AG09319 (cell line): ENCODE measurements at regions not wholly inside any gene's neighbourhood (a gene's known extent, or its start where the extent isn't known, plus 50 kb on each side); places are given as distances from the start of the nearest gene placed in this dataset.

ENCODE experiments used
- DNase-seq: peaks from one replicate; pipeline ENCODE4 v3.0.0-alpha.2; 2010; ENCODE audit warnings: low read depth; ENCODE audit errors: extremely low read depth
- CTCF ChIP-seq: IDR thresholded peaks from 2 replicates; pipeline ENCODE4 v1.5.1; 2011; ENCODE audit warnings: low read depth, mild to moderate bottlenecking, inconsistent platforms, low read length, moderate library complexity

DNA sequence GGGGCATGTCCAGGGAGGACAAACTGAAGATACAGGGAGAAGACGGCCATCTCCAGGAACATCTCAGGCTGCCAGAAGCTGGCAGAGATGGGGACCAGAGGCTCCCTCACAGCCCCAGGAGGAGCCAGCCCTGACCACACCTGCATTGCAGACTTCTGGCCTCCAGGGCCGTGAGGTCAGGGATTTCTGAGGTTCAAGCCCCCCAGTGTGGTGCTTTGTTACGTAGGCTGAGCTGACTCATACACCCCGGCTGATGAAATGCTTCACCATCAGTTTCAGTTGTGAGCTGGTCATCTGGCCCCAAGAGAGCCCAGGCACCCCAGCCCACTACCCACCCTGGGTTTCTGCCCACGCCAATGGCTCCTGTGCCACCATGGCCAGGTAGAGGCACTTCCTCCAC lies 106.4 kb downstream of the SIK1 start:
- TF ChIP-seq CTCF: no peak
- DNase-seq: no peak

DNA sequence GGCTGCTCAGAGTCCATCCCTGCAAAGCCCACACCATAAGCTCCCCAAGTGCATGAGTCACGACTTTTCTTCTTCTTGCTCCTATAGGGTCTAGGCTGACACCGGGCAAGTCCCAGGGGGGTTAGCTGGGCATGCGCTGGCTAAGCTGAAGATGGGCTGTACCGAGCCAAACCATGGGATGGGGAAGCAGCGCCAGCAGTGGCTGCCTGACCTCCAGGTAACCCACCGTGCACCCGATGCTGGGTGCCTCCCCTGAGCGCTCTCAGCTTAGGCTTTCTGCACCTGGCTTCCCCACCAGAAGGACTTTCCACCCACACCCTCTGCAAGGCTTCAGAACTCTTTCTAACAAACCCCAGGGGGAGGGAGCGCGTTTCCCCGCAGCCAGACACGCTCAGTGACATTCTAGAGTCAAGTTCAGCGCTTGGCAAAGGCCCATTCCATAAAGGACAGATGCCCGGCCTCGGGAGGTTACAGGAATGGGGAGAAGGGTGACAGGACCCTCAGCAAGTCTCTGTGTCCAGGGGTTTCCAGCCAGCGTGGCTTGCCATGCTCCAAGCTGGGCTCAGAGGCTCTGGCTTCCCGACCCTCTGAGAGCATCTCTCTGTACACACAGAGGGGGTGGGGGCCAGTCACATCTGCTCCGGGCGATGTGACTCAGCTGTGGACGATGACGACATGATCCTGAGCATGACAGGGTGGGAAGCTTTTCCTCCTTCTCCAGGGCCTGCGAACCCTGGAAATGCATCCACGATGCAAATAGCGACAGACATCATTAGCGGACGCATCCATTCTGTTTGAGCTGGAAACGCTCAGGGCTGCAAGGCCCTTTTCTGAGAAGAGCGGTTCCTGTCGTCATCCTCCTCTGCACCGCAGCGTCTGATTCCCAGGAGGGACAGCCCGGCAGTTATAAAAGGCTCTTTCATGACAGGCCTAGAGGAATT lies 107.8 kb downstream of the SIK1 start:
- DNase-seq: no peak
- TF ChIP-seq CTCF: no peak

DNA sequence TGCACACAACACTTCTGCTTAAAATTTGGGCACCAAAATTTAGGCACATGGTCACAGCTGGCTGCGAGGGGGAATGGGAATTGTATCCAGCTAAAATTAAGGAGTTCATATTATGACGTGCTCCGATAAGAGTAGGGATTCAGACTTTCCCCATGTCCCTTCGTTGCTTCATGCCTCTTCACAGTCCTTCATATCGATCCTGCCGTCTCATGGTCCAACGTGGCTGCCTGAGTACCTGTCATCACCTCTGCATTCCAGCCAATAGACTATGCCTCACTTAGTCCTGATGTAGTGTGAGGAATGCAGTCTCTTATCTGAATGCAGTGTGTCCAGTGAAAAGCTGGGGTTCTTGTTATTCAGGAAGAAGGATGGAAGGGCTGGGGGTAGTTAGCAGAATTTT lies 108.6 kb downstream of the SIK1 start:
- no peak for TF ChIP-seq CTCF
- DNase-seq: no peak

DNA sequence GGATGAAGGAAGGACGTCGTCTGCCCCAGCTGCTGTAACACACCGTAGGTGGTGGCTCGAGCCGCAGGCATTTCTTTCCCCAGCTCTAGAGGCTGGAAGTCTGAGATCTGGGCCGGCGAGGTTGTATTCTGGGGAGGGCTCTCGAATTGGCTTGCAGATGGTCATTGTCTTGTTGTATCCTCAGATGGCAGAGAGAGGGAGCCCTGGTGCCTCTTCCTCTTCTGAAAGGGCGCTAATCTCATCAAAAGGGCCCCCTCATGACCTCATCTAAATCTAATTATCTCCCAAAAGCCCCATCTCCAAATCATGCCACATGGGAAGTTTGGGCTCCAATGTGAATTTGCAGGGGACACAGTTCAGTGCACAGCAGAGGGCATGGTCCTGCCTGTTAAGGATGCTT lies 109.0 kb downstream of the SIK1 start:
- no peak for TF ChIP-seq CTCF
- DNase-seq: no peak

DNA sequence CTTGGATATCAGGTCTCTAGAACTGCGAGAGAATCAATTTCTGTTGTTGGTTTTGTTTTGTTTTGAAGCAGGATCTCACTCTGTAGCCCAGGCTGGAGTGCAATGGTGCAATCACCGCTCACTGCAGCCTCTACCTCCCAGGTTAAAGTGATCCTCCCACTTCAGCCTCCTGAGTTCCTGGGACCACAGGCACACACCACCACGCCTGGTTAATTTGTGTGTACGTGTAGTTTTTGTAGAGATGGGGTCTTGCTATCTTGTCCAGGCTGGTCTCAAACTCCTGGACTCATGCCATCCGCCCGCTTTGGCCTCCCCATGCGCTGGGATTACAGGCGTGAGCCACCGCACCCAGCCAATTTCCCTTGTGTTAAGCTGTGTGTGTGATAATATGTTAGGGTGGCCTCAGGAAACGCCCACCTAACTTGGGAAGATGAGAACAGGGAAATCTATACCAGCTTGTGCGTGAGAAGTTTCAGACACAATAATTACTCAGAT lies 109.6 kb downstream of the SIK1 start:
- TF ChIP-seq CTCF: no peak
- DNase-seq: no peak

GRCh38 chr21:43316156-43316845 lies 110.6 kb downstream of the SIK1 start:
- DNase-seq: no peak
- no peak for TF ChIP-seq CTCF
